ENCODE measurements at regions not wholly inside any gene's neighbourhood (a gene's known extent, or its start where the extent isn't known, plus 50 kb on each side); places are given as distances from the start of the nearest gene placed in this dataset.
A peak's percentile ranks its signal among the peaks of the same experiment; 100 is the strongest.
"Not testable (repeated sequence)": the region's sequence is repeated elsewhere in the genome, so short reads cannot be mapped to it uniquely, and the experiment has no call there.

DNA sequence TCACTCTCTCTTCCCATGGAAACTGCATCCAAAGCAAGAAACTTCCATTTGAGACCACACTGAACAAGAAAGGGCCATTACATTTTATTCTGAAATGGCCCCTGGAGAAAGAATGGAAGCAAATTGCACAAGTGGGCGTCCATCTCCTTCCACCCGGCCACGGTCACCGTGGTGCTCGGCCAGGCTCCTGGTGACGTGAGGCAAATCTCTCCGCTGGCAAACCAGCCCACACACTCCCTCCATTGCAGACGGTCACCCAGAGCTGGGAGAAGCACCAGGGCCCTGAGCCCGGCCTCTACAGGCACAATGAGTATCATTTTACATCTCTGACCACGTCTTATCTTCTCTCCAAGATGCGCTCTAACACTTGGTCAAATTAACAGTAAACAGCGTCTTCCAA, 126.1 kb upstream of the FAM20C start:
- Histone ChIP-seq H3K27me3 (ENCODE audit: control insufficient read depth, insufficient read depth, low read length) (no peaks in the 10 kb centered on the region), H3K27ac (ENCODE audit: low read depth, low read length) (no peak overlapping the region), H3K9me3 (ENCODE audit: control insufficient read depth, insufficient read depth, low read length) (no peaks in the 10 kb centered on the region; the same call in 1 of the 2 replicates), H3K4me3 (ENCODE audit: low read depth, low read length) (no peak overlapping the region)
- DNase-seq (ENCODE audit: low read depth, low spot score): no peak
- ChIA-PET POLR2A (interaction anchor here (3.1 kb wide), 1 partner anchor 126 kb away, joined by 19 read pairs; the partner anchor contains the start of gene FAM20C), CTCF (no interaction called here)
- TF ChIP-seq, protein P1, sequence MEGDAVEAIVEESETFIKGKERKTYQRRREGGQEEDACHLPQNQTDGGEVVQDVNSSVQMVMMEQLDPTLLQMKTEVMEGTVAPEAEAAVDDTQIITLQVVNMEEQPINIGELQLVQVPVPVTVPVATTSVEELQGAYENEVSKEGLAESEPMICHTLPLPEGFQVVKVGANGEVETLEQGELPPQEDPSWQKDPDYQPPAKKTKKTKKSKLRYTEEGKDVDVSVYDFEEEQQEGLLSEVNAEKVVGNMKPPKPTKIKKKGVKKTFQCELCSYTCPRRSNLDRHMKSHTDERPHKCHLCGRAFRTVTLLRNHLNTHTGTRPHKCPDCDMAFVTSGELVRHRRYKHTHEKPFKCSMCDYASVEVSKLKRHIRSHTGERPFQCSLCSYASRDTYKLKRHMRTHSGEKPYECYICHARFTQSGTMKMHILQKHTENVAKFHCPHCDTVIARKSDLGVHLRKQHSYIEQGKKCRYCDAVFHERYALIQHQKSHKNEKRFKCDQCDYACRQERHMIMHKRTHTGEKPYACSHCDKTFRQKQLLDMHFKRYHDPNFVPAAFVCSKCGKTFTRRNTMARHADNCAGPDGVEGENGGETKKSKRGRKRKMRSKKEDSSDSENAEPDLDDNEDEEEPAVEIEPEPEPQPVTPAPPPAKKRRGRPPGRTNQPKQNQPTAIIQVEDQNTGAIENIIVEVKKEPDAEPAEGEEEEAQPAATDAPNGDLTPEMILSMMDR (IDR thresholded peaks at IDR 0.05; ENCODE audit: low read depth, low read length): no peak

DNA sequence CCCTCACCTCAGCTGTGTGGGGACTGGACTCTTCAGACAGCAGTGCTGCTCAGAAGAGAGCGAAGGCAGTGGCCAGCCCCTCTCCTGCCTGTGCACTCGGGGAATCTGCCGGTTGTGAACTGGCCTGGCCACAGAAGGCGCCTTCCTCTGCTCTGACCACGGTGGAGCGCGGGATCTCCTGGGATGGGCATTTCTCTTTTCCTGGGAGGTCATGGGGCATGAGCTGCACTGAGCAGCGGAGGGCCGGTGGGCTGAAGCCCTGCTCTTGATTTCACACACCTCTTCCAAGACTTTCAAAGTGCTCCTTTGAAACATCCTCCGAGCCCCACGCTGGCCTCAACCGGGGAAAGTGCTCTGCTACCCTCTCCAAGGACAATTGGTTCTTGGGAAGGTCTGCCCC, 125.6 kb upstream of the FAM20C start:
- POLR2A ChIA-PET: interaction anchor here (3.1 kb wide), 1 partner anchor 126 kb away, joined by 19 read pairs; the partner anchor contains the start of gene FAM20C
- CTCF ChIA-PET: no interaction called here
- TF ChIP-seq, protein P1 (IDR thresholded peaks at IDR 0.05; ENCODE audit: low read depth, low read length): no peak

DNA sequence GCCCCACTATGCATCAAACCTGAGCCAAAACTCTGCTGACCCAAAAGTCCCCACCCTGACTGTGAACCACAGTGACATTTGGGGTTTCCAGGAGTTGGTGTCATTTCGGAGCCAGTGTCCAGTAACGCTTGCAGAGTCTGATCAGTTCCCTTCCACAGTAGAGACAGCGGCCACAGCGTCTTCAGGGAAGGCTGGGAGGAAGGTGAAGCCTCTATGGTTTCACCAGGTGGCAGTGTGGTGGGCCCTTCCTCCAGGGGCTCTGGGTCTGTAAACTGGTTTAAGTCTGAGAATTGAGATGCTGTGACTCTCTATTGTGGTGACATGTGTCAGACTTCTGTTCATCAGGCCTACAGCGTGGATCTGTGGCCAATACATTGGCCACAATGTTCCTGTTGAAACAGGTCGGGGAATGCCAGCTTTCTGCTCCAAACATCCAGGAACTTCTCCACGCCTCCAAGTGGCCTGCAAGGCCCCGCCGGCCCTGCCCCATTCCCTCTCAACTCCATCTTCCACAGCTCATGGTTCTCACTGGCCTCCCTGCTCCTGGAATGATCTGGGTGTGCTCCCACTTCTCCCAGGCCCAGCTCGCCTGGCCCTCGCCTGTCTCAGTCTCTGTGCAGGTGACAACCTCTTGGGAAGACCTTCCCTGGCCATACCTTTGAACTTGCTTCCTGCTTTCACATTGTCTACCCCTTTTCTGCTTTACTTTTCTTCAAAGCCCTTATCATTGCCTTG, 124.5 kb upstream of the FAM20C start:
- POLR2A ChIA-PET: no interaction called here
- DNase-seq (ENCODE audit: low read depth, low spot score): no peak
- TF ChIP-seq, protein P1 (IDR thresholded peaks at IDR 0.05; ENCODE audit: low read depth, low read length): no peak
- CTCF ChIA-PET: interaction anchor here (0.9 kb wide), 1 partner anchor 9 kb away, joined by 3 read pairs; no protein-coding TSS in a partner anchor
- Histone ChIP-seq H3K4me3 (ENCODE audit: low read depth, low read length) (no peak overlapping the region), H3K27me3 (ENCODE audit: control insufficient read depth, insufficient read depth, low read length) (no peaks in the 10 kb centered on the region), H3K9me3 (ENCODE audit: control insufficient read depth, insufficient read depth, low read length) (no peaks in the 10 kb centered on the region; the same call in 1 of the 2 replicates), H3K27ac (ENCODE audit: low read depth, low read length) (no peak overlapping the region)

More for the DNA sequence above, 125.6 kb upstream of the FAM20C start:
- no peak for DNase-seq (ENCODE audit: low read depth, low spot score)
- Histone ChIP-seq H3K27me3 (ENCODE audit: control insufficient read depth, insufficient read depth, low read length) (no peaks in the 10 kb centered on the region), H3K9me3 (ENCODE audit: control insufficient read depth, insufficient read depth, low read length) (no peaks in the 10 kb centered on the region; the same call in 1 of the 2 replicates), H3K4me3 (ENCODE audit: low read depth, low read length) (no peak overlapping the region), H3K27ac (ENCODE audit: low read depth, low read length) (no peak overlapping the region)

DNA sequence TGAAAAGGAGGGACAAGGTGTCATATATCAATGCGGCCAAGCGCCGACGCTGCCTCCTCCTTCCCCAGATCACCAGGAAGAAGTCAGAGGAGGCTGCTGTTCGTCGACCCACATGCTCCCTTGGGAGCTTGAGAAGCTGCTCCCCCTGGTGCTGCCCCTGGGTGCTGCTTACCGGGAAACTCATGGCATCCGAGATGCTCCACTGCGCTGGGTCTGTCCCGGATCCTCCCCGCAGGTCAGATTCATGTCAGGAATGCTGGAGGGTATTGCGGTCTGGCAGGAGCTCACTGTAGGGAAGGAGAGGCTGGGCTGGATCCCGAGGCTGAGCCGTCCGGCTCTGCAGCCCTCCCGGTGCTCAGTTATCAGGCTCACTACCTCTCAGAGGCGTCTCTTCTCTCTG, 123.7 kb upstream of the FAM20C start:
- POLR2A ChIA-PET: no interaction called here
- Histone ChIP-seq H3K9me3 (ENCODE audit: control insufficient read depth, insufficient read depth, low read length) (no peaks in the 10 kb centered on the region; the same call in 1 of the 2 replicates), H3K27ac (ENCODE audit: low read depth, low read length) (no peak overlapping the region), H3K4me3 (ENCODE audit: low read depth, low read length) (no peak overlapping the region), H3K27me3 (ENCODE audit: control insufficient read depth, insufficient read depth, low read length) (no peaks in the 10 kb centered on the region)
- TF ChIP-seq, protein P1 (IDR thresholded peaks at IDR 0.05; ENCODE audit: low read depth, low read length): peak; percentile 39
- no peak for DNase-seq (ENCODE audit: low read depth, low spot score)
- CTCF ChIA-PET: interaction anchor here (0.9 kb wide), 1 partner anchor 9 kb away, joined by 3 read pairs; no protein-coding TSS in a partner anchor

DNA sequence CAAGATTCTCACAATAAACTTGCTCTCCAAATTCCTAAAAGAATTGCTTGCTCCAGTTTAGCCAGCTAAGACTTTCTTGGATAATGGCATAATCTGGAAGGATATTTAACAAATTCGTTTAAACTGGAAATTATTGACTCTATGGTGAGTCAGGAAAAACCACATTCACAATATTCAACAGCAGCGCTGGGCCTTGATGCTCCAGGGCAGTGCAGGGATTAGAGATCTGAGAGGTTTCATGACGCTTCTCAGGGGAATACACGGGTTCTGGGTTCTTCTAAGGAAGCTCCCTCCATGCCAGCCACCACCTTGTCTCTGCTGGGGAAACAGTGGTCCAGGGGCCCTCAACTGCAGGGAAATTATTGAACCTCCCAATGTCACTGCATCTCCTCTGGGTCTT, 123.3 kb upstream of the FAM20C start:
- H3K9me3 ChIP-seq (ENCODE audit: control insufficient read depth, insufficient read depth, low read length); H3K27me3 ChIP-seq (ENCODE audit: control insufficient read depth, insufficient read depth, low read length); H3K27ac ChIP-seq (ENCODE audit: low read depth, low read length); POLR2A ChIA-PET; CTCF ChIA-PET; H3K4me3 ChIP-seq (ENCODE audit: low read depth, low read length); DNase-seq (ENCODE audit: low read depth, low spot score): not testable (repeated sequence)

DNA sequence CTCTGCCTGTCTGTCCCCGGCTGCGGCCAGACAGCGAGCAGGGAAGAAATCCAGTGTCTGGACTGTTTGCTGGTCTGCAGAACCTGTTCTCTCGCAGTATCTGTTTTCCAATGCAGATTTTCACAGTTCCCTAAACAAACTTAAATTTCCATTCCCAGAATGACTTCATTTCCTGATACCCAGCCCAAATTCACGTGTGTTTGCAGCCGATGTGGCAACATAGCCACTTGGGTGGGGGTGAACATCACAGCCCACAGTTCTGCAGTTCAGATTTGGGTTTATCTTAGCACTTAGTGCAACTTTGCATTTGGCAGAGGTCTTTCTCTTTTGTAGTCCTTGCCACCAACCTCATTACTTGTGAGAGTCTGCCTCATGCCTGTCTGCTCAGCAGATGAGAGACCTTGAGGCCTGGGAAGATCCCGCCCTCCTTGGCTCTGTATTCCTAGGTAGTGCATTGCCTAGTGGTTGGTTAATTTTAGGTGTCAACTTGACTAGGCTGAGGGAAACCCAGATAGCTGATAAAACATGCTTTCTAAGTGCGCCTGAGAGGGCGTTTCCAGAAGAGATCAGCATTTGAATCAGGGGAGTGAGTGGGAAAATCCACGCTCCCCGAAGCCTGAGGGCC, 122.8 kb upstream of the FAM20C start:
- POLR2A ChIA-PET; H3K4me3 ChIP-seq (ENCODE audit: low read depth, low read length); H3K9me3 ChIP-seq (ENCODE audit: control insufficient read depth, insufficient read depth, low read length); CTCF ChIA-PET; DNase-seq (ENCODE audit: low read depth, low spot score); H3K27me3 ChIP-seq (ENCODE audit: control insufficient read depth, insufficient read depth, low read length): not testable (repeated sequence)
- H3K27ac ChIP-seq (ENCODE audit: low read depth, low read length): peak overlapping the region; percentile 47

DNA sequence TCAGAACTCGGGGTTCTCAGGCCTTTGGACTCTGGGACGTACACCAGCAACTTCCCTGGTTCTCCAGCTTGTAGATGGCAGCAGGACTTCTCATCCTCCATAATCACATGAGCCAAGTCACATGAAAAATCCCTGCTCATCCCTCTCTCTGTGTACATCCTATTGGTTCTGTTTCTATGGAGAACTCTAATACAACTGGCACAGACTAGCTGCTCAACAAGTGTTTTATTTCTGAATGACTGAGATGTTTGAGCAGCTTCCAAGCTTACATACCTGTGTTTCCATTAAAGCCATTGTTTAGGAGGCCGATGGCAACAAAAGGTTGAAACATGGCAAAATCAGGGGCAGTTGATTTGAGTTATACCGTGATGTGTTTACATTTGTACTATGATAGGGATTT, 122.2 kb upstream of the FAM20C start:
- CTCF ChIA-PET; H3K9me3 ChIP-seq (ENCODE audit: control insufficient read depth, insufficient read depth, low read length); POLR2A ChIA-PET; H3K4me3 ChIP-seq (ENCODE audit: low read depth, low read length); H3K27me3 ChIP-seq (ENCODE audit: control insufficient read depth, insufficient read depth, low read length); DNase-seq (ENCODE audit: low read depth, low spot score): not testable (repeated sequence)
- H3K27ac ChIP-seq (ENCODE audit: low read depth, low read length): peak overlapping the region; percentile 47

DNA sequence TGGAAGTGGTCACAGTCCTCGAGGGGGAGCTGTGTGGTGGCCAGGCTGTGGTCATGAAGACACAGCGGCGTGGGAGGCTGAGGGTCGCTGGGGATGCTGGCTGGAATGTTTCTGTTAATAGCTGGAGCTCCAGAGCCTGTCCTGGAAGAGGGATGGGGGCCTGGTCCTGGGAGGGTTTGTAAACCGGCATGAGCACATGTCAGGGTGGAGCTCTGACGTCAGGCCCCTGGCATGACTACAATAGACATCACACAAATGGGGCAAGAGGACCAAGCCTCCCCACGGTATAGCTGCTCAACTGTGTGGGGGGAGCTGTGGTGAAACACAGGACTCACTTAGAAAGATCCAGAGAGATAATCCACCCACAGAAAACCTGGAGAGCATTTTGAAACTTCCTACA, 121.4 kb upstream of the FAM20C start:
- H3K27me3 ChIP-seq (ENCODE audit: control insufficient read depth, insufficient read depth, low read length); H3K27ac ChIP-seq (ENCODE audit: low read depth, low read length); CTCF ChIA-PET; H3K4me3 ChIP-seq (ENCODE audit: low read depth, low read length); POLR2A ChIA-PET; H3K9me3 ChIP-seq (ENCODE audit: control insufficient read depth, insufficient read depth, low read length): not testable (repeated sequence)
- peak; percentile 34 for DNase-seq (ENCODE audit: low read depth, low spot score)
